ENCODE measurements at regions not wholly inside any gene's neighbourhood (a gene's known extent, or its start where the extent isn't known, plus 50 kb on each side); places are given as distances from the start of the nearest gene placed in this dataset.

DNA sequence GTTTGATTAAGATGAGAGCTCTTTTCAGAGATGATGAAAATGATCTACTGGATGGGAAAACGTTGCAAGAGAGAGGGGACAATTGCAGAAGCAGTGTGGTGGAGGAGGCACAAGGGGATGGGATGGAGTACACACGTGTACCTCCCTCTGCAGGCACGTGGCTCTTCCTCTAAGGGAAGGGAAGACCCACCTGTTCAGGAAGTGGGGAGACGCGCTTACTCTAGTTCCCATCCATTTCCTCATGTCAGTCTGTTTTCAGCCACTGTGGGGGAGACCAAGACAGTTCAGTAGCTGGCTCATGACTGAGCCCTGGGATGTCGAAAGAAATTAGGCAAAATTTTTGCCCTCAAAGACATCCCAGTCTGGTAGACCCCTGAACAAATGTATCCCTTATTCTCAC lies 619.2 kb upstream of the CLINT1 start:
- TF ChIP-seq CTCF (IDR thresholded peaks at IDR 0.05) (no peak), POLR2A (IDR thresholded peaks at IDR 0.05) (no peak)

Data from lower leg skin (tissue), 3 donors.